SU-DHL-6 (cell line): ENCODE measurements at regions not wholly inside any gene's neighbourhood (a gene's known extent, or its start where the extent isn't known, plus 50 kb on each side); places are given as distances from the start of the nearest gene placed in this dataset.

Experiments used
- EZH2phosphoT487 ChIP-seq: fragments of 200-600 bp; sonication (generic), shearing (Covaris generic); conservative IDR thresholded peaks from 2 replicates; pipeline ENCODE4 v1.6.1; 2018; ENCODE audit warnings: mild to moderate bottlenecking, antibody characterized with exemption, low read length, moderate library complexity, mixed read lengths
- TF ChIP-seq, protein P1 (sequence below): fragments of 200-600 bp; sonication (generic); IDR thresholded peaks from one replicate; pipeline ENCODE4 v1.5.1; 2017; ENCODE audit warnings: antibody characterized with exemption, mild to moderate bottlenecking, low read length, moderate library complexity; ENCODE audit not compliant: insufficient read depth, poor library complexity, severe bottlenecking

DNA sequence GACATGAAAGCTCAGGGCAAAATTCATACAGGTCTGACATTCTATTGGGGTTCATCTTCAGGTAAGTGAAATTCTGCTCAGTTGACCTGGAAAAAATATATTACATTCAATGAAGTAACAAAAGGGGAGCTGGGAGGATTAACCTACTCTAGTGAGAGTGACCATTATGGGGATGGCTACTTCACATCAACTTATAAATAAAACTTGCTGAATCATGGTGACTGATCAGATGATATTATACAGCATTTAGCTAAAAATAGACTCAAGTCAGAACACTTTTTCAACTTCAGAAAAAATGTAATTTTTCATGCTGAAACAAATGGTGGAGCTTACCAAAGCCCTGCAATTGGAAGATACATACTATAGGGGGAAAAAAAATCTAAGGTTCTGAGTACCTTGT is 800.2 kb downstream of the FSCB start:
- TF ChIP-seq, protein P1, sequence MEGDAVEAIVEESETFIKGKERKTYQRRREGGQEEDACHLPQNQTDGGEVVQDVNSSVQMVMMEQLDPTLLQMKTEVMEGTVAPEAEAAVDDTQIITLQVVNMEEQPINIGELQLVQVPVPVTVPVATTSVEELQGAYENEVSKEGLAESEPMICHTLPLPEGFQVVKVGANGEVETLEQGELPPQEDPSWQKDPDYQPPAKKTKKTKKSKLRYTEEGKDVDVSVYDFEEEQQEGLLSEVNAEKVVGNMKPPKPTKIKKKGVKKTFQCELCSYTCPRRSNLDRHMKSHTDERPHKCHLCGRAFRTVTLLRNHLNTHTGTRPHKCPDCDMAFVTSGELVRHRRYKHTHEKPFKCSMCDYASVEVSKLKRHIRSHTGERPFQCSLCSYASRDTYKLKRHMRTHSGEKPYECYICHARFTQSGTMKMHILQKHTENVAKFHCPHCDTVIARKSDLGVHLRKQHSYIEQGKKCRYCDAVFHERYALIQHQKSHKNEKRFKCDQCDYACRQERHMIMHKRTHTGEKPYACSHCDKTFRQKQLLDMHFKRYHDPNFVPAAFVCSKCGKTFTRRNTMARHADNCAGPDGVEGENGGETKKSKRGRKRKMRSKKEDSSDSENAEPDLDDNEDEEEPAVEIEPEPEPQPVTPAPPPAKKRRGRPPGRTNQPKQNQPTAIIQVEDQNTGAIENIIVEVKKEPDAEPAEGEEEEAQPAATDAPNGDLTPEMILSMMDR = no peak
- no peak for TF ChIP-seq EZH2phosphoT487
